ENCODE measurements at regions not wholly inside any gene's neighbourhood (a gene's known extent, or its start where the extent isn't known, plus 50 kb on each side); places are given as distances from the start of the nearest gene placed in this dataset.

- no peaks in the 10 kb centered on the region for H3K9me3 ChIP-seq (ENCODE audit: control insufficient read depth in 2 of 3, low read length in 3 of 3)
- peaks cover 4 to 26% (median 9%) of the 10 kb centered on the region in 11 donors for H3K9me3 Mint-ChIP-seq
- no peak overlapping the region for H3K27ac ChIP-seq (ENCODE audit: low read depth, low read length)
- no peaks in the 10 kb centered on the region for H3K36me3 Mint-ChIP-seq
- ATAC-seq: no peak
- no peaks in the 10 kb centered on the region for H3K27me3 ChIP-seq (ENCODE audit: control insufficient read depth in 2 of 2, insufficient read depth in 2 of 2, low read length in 2 of 2)
- H3K4me1 ChIP-seq (ENCODE audit: control insufficient read depth in 2 of 2, insufficient read depth in 2 of 2, low read length in 2 of 2): no peaks in the 10 kb centered on the region
- ChIA-PET POLR2A (no interaction called here), CTCF (no interaction called here)
- H3K4me3 ChIP-seq (ENCODE audit: low read length): no peak overlapping the region
- intact Hi-C loops (cut with micrococcal nuclease): no loop called here
- no peaks in the 10 kb centered on the region for H3K36me3 ChIP-seq (ENCODE audit: control insufficient read depth in 2 of 3, insufficient read depth in 3 of 3, low read length in 3 of 3)
- no peak overlapping the region for H3K27ac Mint-ChIP-seq
- peaks cover 0 to 5% (median 4%) of the 10 kb centered on the region in 7 donors for H3K4me1 Mint-ChIP-seq
- DNase-seq: no peak
- H3K4me3 Mint-ChIP-seq: no peak overlapping the region
- peaks cover 0 to 7% (median 0%) of the 10 kb centered on the region in 5 donors for H3K27me3 Mint-ChIP-seq
These were observed 102.5 kb upstream of the PRICKLE1 start for GRCh38 chr12:42691991-42692557.

GRCh38 chr12:42690264-42690663 lies 100.7 kb upstream of the PRICKLE1 start:
- Histone ChIP-seq H3K4me1 (ENCODE audit: control insufficient read depth in 2 of 2, insufficient read depth in 2 of 2, low read length in 2 of 2) (no peaks in the 10 kb centered on the region), H3K27ac (ENCODE audit: low read depth, low read length) (no peak overlapping the region), H3K27me3 (ENCODE audit: control insufficient read depth in 2 of 2, insufficient read depth in 2 of 2, low read length in 2 of 2) (no peaks in the 10 kb centered on the region), H3K9me3 (ENCODE audit: control insufficient read depth in 2 of 3, low read length in 3 of 3) (no peaks in the 10 kb centered on the region), H3K36me3 (ENCODE audit: control insufficient read depth in 2 of 3, insufficient read depth in 3 of 3, low read length in 3 of 3) (no peaks in the 10 kb centered on the region), H3K4me3 (ENCODE audit: low read length) (no peak overlapping the region)
- H3K36me3 Mint-ChIP-seq: no peaks in the 10 kb centered on the region
- peaks cover 4 to 21% (median 9%) of the 10 kb centered on the region in 11 donors for H3K9me3 Mint-ChIP-seq
- intact Hi-C loops (cut with micrococcal nuclease): no loop called here
- ChIA-PET POLR2A (no interaction called here), CTCF (no interaction called here)
- no peak overlapping the region for H3K27ac Mint-ChIP-seq
- no peak overlapping the region for H3K4me3 Mint-ChIP-seq
- DNase-seq (no peak), ATAC-seq (no peak)
- peaks cover 0 to 4% (median 0%) of the 10 kb centered on the region in 7 donors for H3K4me1 Mint-ChIP-seq
- peaks cover 0 to 7% (median 0%) of the 10 kb centered on the region in 5 donors for H3K27me3 Mint-ChIP-seq

- intact Hi-C loops (cut with micrococcal nuclease): no loop called here
- Histone ChIP-seq H3K4me1 (ENCODE audit: control insufficient read depth in 2 of 2, insufficient read depth in 2 of 2, low read length in 2 of 2) (no peaks in the 10 kb centered on the region), H3K9me3 (ENCODE audit: control insufficient read depth in 2 of 3, low read length in 3 of 3) (no peaks in the 10 kb centered on the region), H3K27ac (ENCODE audit: low read depth, low read length) (no peak overlapping the region), H3K36me3 (ENCODE audit: control insufficient read depth in 2 of 3, insufficient read depth in 3 of 3, low read length in 3 of 3) (no peaks in the 10 kb centered on the region), H3K27me3 (ENCODE audit: control insufficient read depth in 2 of 2, insufficient read depth in 2 of 2, low read length in 2 of 2) (no peaks in the 10 kb centered on the region), H3K4me3 (ENCODE audit: low read length) (no peak overlapping the region)
- Mint-ChIP-seq H3K36me3 (no peaks in the 10 kb centered on the region), H3K9me3 (peaks cover 0 to 21% (median 9%) of the 10 kb centered on the region in 11 donors), H3K27ac (no peak overlapping the region), H3K27me3 (peaks cover 0 to 7% (median 0%) of the 10 kb centered on the region in 5 donors), H3K4me1 (peaks cover 0 to 4% (median 0%) of the 10 kb centered on the region in 7 donors), H3K4me3 (no peak overlapping the region)
- ChIA-PET CTCF (no interaction called here), POLR2A (no interaction called here)
- ATAC-seq (no peak), DNase-seq (no peak)
These were observed 100.2 kb upstream of the PRICKLE1 start for GRCh38 chr12:42689699-42690098.

- no peak overlapping the region for H3K4me3 Mint-ChIP-seq
- POLR2A ChIA-PET: no interaction called here
- H3K4me1 Mint-ChIP-seq: peaks cover 0 to 4% (median 0%) of the 10 kb centered on the region in 7 donors
- peaks cover 0 to 21% (median 9%) of the 10 kb centered on the region in 11 donors for H3K9me3 Mint-ChIP-seq
- H3K36me3 ChIP-seq (ENCODE audit: control insufficient read depth in 2 of 3, insufficient read depth in 3 of 3, low read length in 3 of 3): no peaks in the 10 kb centered on the region
- DNase-seq (no peak), ATAC-seq (no peak)
- CTCF ChIA-PET: no interaction called here
- no peaks in the 10 kb centered on the region for H3K36me3 Mint-ChIP-seq
- no peaks in the 10 kb centered on the region for H3K27me3 ChIP-seq (ENCODE audit: control insufficient read depth in 2 of 2, insufficient read depth in 2 of 2, low read length in 2 of 2)
- no peaks in the 10 kb centered on the region for H3K4me1 ChIP-seq (ENCODE audit: control insufficient read depth in 2 of 2, insufficient read depth in 2 of 2, low read length in 2 of 2)
- peaks cover 0 to 7% (median 0%) of the 10 kb centered on the region in 5 donors for H3K27me3 Mint-ChIP-seq
- intact Hi-C loops (cut with micrococcal nuclease): no loop called here
- H3K27ac ChIP-seq (ENCODE audit: low read depth, low read length): no peak overlapping the region
- no peaks in the 10 kb centered on the region for H3K9me3 ChIP-seq (ENCODE audit: control insufficient read depth in 2 of 3, low read length in 3 of 3)
- no peak overlapping the region for H3K27ac Mint-ChIP-seq
- H3K4me3 ChIP-seq (ENCODE audit: low read length): no peak overlapping the region
These were observed 97.1 kb upstream of the PRICKLE1 start for GRCh38 chr12:42686514-42687172.

- no peaks in the 10 kb centered on the region for H3K36me3 ChIP-seq (ENCODE audit: control insufficient read depth in 2 of 3, insufficient read depth in 3 of 3, low read length in 3 of 3)
- H3K9me3 ChIP-seq (ENCODE audit: control insufficient read depth in 2 of 3, low read length in 3 of 3): no peaks in the 10 kb centered on the region
- Mint-ChIP-seq H3K9me3 (peaks cover 0 to 11% (median 5%) of the 10 kb centered on the region in 11 donors), H3K4me1 (peaks cover 0 to 4% (median 0%) of the 10 kb centered on the region in 7 donors), H3K27me3 (peaks cover 0 to 7% (median 0%) of the 10 kb centered on the region in 5 donors), H3K36me3 (no peaks in the 10 kb centered on the region), H3K4me3 (no peak overlapping the region), H3K27ac (no peak overlapping the region)
- no peak overlapping the region for H3K27ac ChIP-seq (ENCODE audit: low read depth, low read length)
- H3K4me3 ChIP-seq (ENCODE audit: low read length): no peak overlapping the region
- DNase-seq: no peak
- ChIA-PET CTCF (no interaction called here), POLR2A (interaction anchor here (0.7 kb wide), 1 partner anchor 509 kb away, joined by 4 read pairs; no protein-coding TSS in a partner anchor)
- H3K4me1 ChIP-seq (ENCODE audit: control insufficient read depth in 2 of 2, insufficient read depth in 2 of 2, low read length in 2 of 2): no peaks in the 10 kb centered on the region
- intact Hi-C loops (cut with micrococcal nuclease): no loop called here
- H3K27me3 ChIP-seq (ENCODE audit: control insufficient read depth in 2 of 2, insufficient read depth in 2 of 2, low read length in 2 of 2): no peaks in the 10 kb centered on the region
- no peak for ATAC-seq
These were observed 95.2 kb upstream of the PRICKLE1 start for GRCh38 chr12:42684802-42685071.

GRCh38 chr12:42683933-42684801 lies 94.6 kb upstream of the PRICKLE1 start:
- no peak overlapping the region for H3K27ac ChIP-seq (ENCODE audit: low read depth, low read length)
- H3K4me1 Mint-ChIP-seq: peaks cover 0 to 2% (median 0%) of the 10 kb centered on the region in 7 donors
- H3K4me3 ChIP-seq (ENCODE audit: low read length): no peak overlapping the region

More at GRCh38 chr12:42683933-42684801, 94.6 kb upstream of the PRICKLE1 start:
- CTCF ChIA-PET: no interaction called here
- Mint-ChIP-seq H3K27ac (no peak overlapping the region), H3K27me3 (peaks cover 0 to 7% (median 0%) of the 10 kb centered on the region in 5 donors), H3K9me3 (peaks cover 0 to 7% (median 1%) of the 10 kb centered on the region in 11 donors), H3K4me3 (no peak overlapping the region), H3K36me3 (no peaks in the 10 kb centered on the region)
- DNase-seq (no peak), ATAC-seq (no peak)
- POLR2A ChIA-PET: no interaction called here
- Histone ChIP-seq H3K27me3 (ENCODE audit: control insufficient read depth in 2 of 2, insufficient read depth in 2 of 2, low read length in 2 of 2) (no peaks in the 10 kb centered on the region), H3K9me3 (ENCODE audit: control insufficient read depth in 2 of 3, low read length in 3 of 3) (no peaks in the 10 kb centered on the region), H3K36me3 (ENCODE audit: control insufficient read depth in 2 of 3, insufficient read depth in 3 of 3, low read length in 3 of 3) (no peaks in the 10 kb centered on the region), H3K4me1 (ENCODE audit: control insufficient read depth in 2 of 2, insufficient read depth in 2 of 2, low read length in 2 of 2) (no peaks in the 10 kb centered on the region)
- intact Hi-C loops (cut with micrococcal nuclease): no loop called here
